K562 (cell line): ENCODE measurements at regions not wholly inside any gene's neighbourhood (a gene's known extent, or its start where the extent isn't known, plus 50 kb on each side); places are given as distances from the start of the nearest gene placed in this dataset.

Experiments used
- ATAC-seq: fragments of 200-7000 bp; cut with Tn5 transposase; 3 replicates; pipeline ENCODE4 v1.9.1; 2020; ENCODE audit warnings: moderate library complexity
- BruUV-seq: library from RNA; stranded (reverse); fragments of 400-500 nt; replicated peaks from 2 replicates; lab custom pipeline; 2021; lab: Mats Ljungman, UMichigan
- CTCF ChIA-PET: fragments of 300-600 bp; formaldehyde crosslinking; extraction: SDS; loops from one replicate; lab custom pipeline; 2021; ENCODE audit warnings: low intra/inter-chr PET ratio; lab: Yijun Ruan, JAX
- POLR2A ChIA-PET: fragments of 300-600, 350-650 bp; sonication (Branson Sonifier 250); formaldehyde crosslinking; extraction: SDS; loops from one replicate; lab custom pipeline; 2021; ENCODE audit warnings: antibody characterized with exemption, inconsistent platforms; lab: Yijun Ruan, JAX
- DNase-seq, 4 experiments: peaks; one replicate each; pipeline versions ENCODE4 v3.0.0 to v3.0.0-alpha.2; 2011 to 2018; ENCODE audit warnings: low spot score in 3 of 4, mixed read lengths in 3 of 4; ENCODE audit errors: extremely low read depth in 1 of 4
- FAIRE-seq: peaks from 2 replicates; lab custom pipeline; 2011; peaks lifted over from hg19 to GRCh38; lab: Jason Lieb, UNC
- H2AFZ ChIP-seq: 2 replicates; pipeline ENCODE4 v1.6.0; 2011; ENCODE audit warnings: low read depth, low read length, control low read depth, inconsistent platforms
- H3K27ac ChIP-seq: fragments of 200-600 bp; 3 replicates; pipeline ENCODE4 v1.8.0; 2011; ENCODE audit warnings: low read depth, mild to moderate bottlenecking, control low read depth, inconsistent platforms, low read length, moderate library complexity, mixed read lengths; ENCODE audit errors: extremely low read depth
- H3K27me3 ChIP-seq, 2 experiments: fragments of 300-600 bp in 1 of 2; 2 replicates in 1 of 2; 3 replicates in 1 of 2; pipeline versions ENCODE4 v1.6.0 to v1.8.0; 2011; ENCODE audit warnings: inconsistent platforms in 2 of 2, low read length in 2 of 2, mild to moderate bottlenecking in 1 of 2, mixed read lengths in 1 of 2, moderate library complexity in 1 of 2; ENCODE audit not compliant: control insufficient read depth in 2 of 2, insufficient read depth in 2 of 2
- H3K36me3 ChIP-seq: fragments of 300-600 bp; 3 replicates; pipeline ENCODE4 v1.8.0; 2011; ENCODE audit warnings: mild to moderate bottlenecking, low read length, inconsistent platforms; ENCODE audit not compliant: control insufficient read depth, insufficient read depth
- H3K4me1 ChIP-seq, 2 experiments: fragments of 200-600 bp in 1 of 2; replicated peaks in 1 of 2; 2 replicates in 1 of 2; 3 replicates in 1 of 2; pipeline versions ENCODE4 v1.5.1 to v1.8.0; 2011; ENCODE audit warnings: inconsistent platforms in 2 of 2, low read length in 2 of 2, mild to moderate bottlenecking in 1 of 2, mixed read lengths in 1 of 2, moderate library complexity in 1 of 2; ENCODE audit not compliant: control insufficient read depth in 2 of 2, insufficient read depth in 2 of 2
- H3K4me2 ChIP-seq: 2 replicates; pipeline ENCODE4 v1.6.1; 2011; ENCODE audit warnings: low read length, control low read depth, inconsistent platforms, mixed read lengths; ENCODE audit not compliant: insufficient read depth
- H3K4me3 ChIP-seq: fragments of 200-600 bp; sonication (generic), shearing (Covaris generic); 2 replicates; pipeline ENCODE4 v1.5.1; 2016; ENCODE audit warnings: control low read depth, inconsistent platforms
- H3K79me2 ChIP-seq: fragments of 200-600 bp; 3 replicates; pipeline ENCODE4 v1.8.0; 2011; ENCODE audit warnings: low read length, inconsistent platforms; ENCODE audit not compliant: control insufficient read depth, insufficient read depth
- H3K9ac ChIP-seq, 2 experiments: 2 replicates each; pipeline versions ENCODE4 v1.6.0 to v1.6.1; 2011; ENCODE audit warnings: low read depth in 2 of 2, low read length in 2 of 2, control low read depth in 1 of 2, inconsistent platforms in 1 of 2, mild to moderate bottlenecking in 1 of 2, mixed read lengths in 1 of 2; ENCODE audit not compliant: insufficient read depth in 1 of 2
- H3K9me1 ChIP-seq: one replicate; pipeline ENCODE4 v1.6.0; 2011; ENCODE audit warnings: inconsistent platforms, mild to moderate bottlenecking, low read length, moderate library complexity; ENCODE audit not compliant: control insufficient read depth, insufficient read depth
- H3K9me3 ChIP-seq: replicated peaks from 2 replicates; pipeline ENCODE4 v1.5.1; 2011; ENCODE audit warnings: low read depth, low read length, inconsistent platforms; ENCODE audit not compliant: control insufficient read depth, insufficient read depth
- H4K20me1 ChIP-seq: replicated peaks from 2 replicates; pipeline ENCODE4 v1.6.1; 2011; ENCODE audit warnings: low read length, inconsistent platforms, mixed read lengths; ENCODE audit not compliant: control insufficient read depth, insufficient read depth
- BMI1 ChIP-seq: fragments of 150-350 bp; IDR thresholded peaks from 2 replicates; pipeline ENCODE4 v1.6.1; 2014; ENCODE audit warnings: low read length
- FOXA1 ChIP-seq: fragments of 450-650 bp; IDR thresholded peaks from 2 replicates; pipeline ENCODE4 v1.6.1; 2016; ENCODE audit warnings: mild to moderate bottlenecking, borderline replicate concordance
- JUN ChIP-seq, 2 experiments: sonication (generic) in 1 of 2; formaldehyde crosslinking in 1 of 2; IDR thresholded peaks; 2 replicates each; pipeline versions ENCODE4 v1.6.1 to v1.8.0; 2012 to 2022; ENCODE audit warnings: borderline replicate concordance in 2 of 2, mild to moderate bottlenecking in 2 of 2, improper control_type of control experiment in 1 of 2, low read depth in 1 of 2, low read length in 1 of 2, missing genetic modification reagents in 1 of 2
- NCOA4 ChIP-seq: fragments of 450-650 bp; IDR thresholded peaks from 2 replicates; pipeline ENCODE4 v1.6.1; 2018; ENCODE audit warnings: mild to moderate bottlenecking; ENCODE audit not compliant: partially characterized antibody
- NRF1 ChIP-seq, 2 experiments: fragments of 450-650 bp; IDR thresholded peaks in 1 of 2; conservative IDR thresholded peaks in 1 of 2; 2 replicates each; pipeline ENCODE4 v1.6.1; 2014; ENCODE audit warnings: mild to moderate bottlenecking in 2 of 2
- PTTG1 ChIP-seq: fragments of 450-650 bp; IDR thresholded peaks from 2 replicates; pipeline ENCODE4 v1.6.1; 2016; ENCODE audit warnings: low read depth, mild to moderate bottlenecking, missing genetic modification characterization, missing compliant biosample characterization
- RNF2 ChIP-seq: sonication (generic); IDR thresholded peaks from 2 replicates; pipeline ENCODE4 v1.6.1; 2016
- SMARCB1 ChIP-seq: IDR thresholded peaks from 2 replicates; pipeline ENCODE4 v1.6.1; 2011; ENCODE audit warnings: improper control_type of control experiment, low read depth; ENCODE audit not compliant: insufficient read length
- TBL1XR1 ChIP-seq, 2 experiments: IDR thresholded peaks; 2 replicates each; pipeline ENCODE4 v1.6.1; 2012; ENCODE audit warnings: improper control_type of control experiment in 2 of 2, low read length in 2 of 2, mild to moderate bottlenecking in 1 of 2
- TEAD1 ChIP-seq, 2 experiments: fragments of 450-650 bp in 1 of 2; sonication (generic) in 1 of 2; formaldehyde crosslinking; IDR thresholded peaks; 2 replicates each; pipeline versions ENCODE4 v1.4.0 to v1.8.0; 2020 to 2022; ENCODE audit warnings: mild to moderate bottlenecking in 2 of 2, missing genetic modification reagents in 1 of 2
- ZC3H8 ChIP-seq: fragments of 450-650 bp; IDR thresholded peaks from 2 replicates; pipeline ENCODE4 v1.6.1; 2017
- ZNF133 ChIP-seq: fragments of 250-450 bp; sonication (Bioruptor Pico); IDR thresholded peaks from 2 replicates; pipeline ENCODE4 v1.4.0; 2020; ENCODE audit warnings: mild to moderate bottlenecking
- ZNF23 ChIP-seq: fragments of 250-450 bp; sonication (Bioruptor Pico); IDR thresholded peaks from 2 replicates; pipeline ENCODE4 v1.4.0; 2020; ENCODE audit warnings: mild to moderate bottlenecking
- ZNF41 ChIP-seq: fragments of 250-450 bp; sonication (Bioruptor Pico); conservative IDR thresholded peaks from 2 replicates; pipeline ENCODE4 v1.4.0; 2020; ENCODE audit warnings: mild to moderate bottlenecking
- in situ Hi-C: fragments of 300-500 bp; cut with MboI; formaldehyde crosslinking; loops from 4 replicates; pipeline ENCODE4 v1.15.0; 2018; ENCODE audit warnings: inconsistent platforms, mixed read lengths
- intact Hi-C: fragments of 100-400 bp; cut with micrococcal nuclease; formaldehyde crosslinking; loops from 2 replicates; pipeline ENCODE4 v1.14.2; 2022
- TF ChIP-seq, protein P1 (sequence below): fragments of 250-450 bp; sonication (Bioruptor Pico); IDR thresholded peaks from 2 replicates; pipeline ENCODE4 v1.5.0; 2021; ENCODE audit warnings: mild to moderate bottlenecking, moderate library complexity
- TF ChIP-seq, protein P2 (sequence below): fragments of 250-450 bp; sonication (Bioruptor Pico); IDR thresholded peaks from 2 replicates; pipeline ENCODE4 v1.4.0; 2020; ENCODE audit warnings: mild to moderate bottlenecking
- TF ChIP-seq, protein P3 (sequence below): fragments of 450-650 bp; IDR thresholded peaks from 2 replicates; pipeline ENCODE4 v1.7.1; 2018; ENCODE audit warnings: mild to moderate bottlenecking, low read depth; ENCODE audit not compliant: partially characterized antibody

GRCh38 chr3:144409319-144409718, 437.7 kb downstream of the DIPK2A start:
- Histone ChIP-seq H3K27me3 (no peaks in the 10 kb centered on the region), H3K27ac (no peak overlapping the region), H3K4me3 (no peak overlapping the region), H3K9me3 (0 out of 2 replicates have a peak, but pooled peaks cover 1% of the 10 kb centered on the region), H3K79me2 (no peaks in the 10 kb centered on the region), H3K9ac (no peak overlapping the region), H3K4me2 (no peak overlapping the region), H2AFZ (no peak overlapping the region), H4K20me1 (no peaks in the 10 kb centered on the region), H3K36me3 (no peaks in the 10 kb centered on the region), H3K4me1 (no peaks in the 10 kb centered on the region), H3K9me1 (no peaks in the 10 kb centered on the region)
- ATAC-seq (no peak), FAIRE-seq (no peak), DNase-seq (no peak)
- CTCF ChIA-PET: no interaction called here
- TF ChIP-seq ZNF41 (no peak), TEAD1 (CRISPR knock-in tag; IDR thresholded peaks at IDR 0.05) (no peak), NCOA4 (no peak), PTTG1 (no peak), NRF1 (conservative IDR thresholded peaks at IDR 0.05 in 1 of 2, IDR thresholded peaks at IDR 0.05 in 1 of 2) (no peak), FOXA1 (no peak), RNF2 (no peak), JUN (IDR thresholded peaks at IDR 0.05; ENCODE audit: borderline replicate concordance, low read depth, low read length) (no peak), JUN (CRISPR knock-in tag; IDR thresholded peaks at IDR 0.05; ENCODE audit: borderline replicate concordance) (no peak), ZNF133 (CRISPR knock-in tag) (no peak), SMARCB1 (no peak), ZC3H8 (no peak), BMI1 (no peak), TBL1XR1 (IDR thresholded peaks at IDR 0.05; ENCODE audit: low read length in 2 of 2) (no peak), ZNF23 (CRISPR knock-in tag) (no peak)
- TF ChIP-seq, protein P1, sequence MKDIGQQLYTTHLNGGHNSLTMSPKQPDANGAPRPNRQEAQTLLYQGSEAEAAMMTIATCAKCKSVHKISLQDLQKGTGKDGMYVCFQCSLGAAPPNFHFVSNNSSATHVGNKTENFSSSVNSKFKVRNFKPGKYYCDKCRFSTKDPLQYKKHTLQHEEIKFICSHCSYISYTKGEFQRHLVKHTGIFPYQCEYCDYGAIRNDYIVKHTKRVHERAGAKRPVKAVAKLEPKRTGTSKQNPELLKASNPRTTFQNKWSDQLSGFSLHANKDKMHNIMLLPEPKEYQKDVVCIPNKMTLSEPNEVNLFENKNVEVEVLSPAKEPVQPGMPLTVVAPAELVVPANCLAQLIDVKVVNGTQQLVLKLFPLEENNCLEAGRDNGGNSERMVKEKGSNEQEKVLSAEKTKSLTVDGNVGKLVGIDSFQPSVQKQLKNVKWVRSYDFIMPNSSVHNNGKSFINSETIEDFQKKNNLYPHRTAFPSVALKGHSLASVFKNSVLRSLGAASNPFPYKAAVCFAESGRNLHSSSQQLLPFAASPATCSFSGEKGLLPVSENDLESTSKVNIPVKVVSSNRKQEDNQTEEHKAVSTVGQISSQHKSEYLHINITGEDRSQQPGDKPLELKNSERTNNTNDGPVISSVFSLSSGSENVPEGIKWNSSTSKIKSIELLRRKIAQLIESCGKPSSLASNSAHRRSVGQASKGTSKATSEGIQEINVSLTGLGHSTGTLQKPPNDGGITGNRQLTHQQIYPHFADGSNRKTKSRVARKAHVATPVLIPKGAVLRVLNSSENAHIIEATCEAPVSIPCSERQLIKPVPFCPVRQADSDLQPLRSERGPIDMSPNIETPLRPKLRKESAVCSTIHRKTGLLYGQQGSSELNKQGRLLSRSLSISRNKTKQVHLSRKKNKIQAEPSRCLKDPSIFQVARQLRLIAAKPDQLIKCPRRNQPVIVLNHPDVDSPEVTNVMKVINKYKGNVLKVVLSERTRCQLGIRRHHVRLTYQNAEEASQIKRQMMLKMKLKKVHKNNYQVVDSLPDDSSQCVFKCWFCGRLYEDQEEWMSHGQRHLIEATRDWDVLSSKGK: no peak
- TF ChIP-seq, protein P2, sequence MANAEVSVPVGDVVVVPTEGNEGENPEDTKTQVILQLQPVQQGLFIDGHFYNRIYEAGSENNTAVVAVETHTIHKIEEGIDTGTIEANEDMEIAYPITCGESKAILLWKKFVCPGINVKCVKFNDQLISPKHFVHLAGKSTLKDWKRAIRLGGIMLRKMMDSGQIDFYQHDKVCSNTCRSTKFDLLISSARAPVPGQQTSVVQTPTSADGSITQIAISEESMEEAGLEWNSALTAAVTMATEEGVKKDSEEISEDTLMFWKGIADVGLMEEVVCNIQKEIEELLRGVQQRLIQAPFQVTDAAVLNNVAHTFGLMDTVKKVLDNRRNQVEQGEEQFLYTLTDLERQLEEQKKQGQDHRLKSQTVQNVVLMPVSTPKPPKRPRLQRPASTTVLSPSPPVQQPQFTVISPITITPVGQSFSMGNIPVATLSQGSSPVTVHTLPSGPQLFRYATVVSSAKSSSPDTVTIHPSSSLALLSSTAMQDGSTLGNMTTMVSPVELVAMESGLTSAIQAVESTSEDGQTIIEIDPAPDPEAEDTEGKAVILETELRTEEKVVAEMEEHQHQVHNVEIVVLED (CRISPR knock-in tag): no peak
- TF ChIP-seq, protein P3, sequence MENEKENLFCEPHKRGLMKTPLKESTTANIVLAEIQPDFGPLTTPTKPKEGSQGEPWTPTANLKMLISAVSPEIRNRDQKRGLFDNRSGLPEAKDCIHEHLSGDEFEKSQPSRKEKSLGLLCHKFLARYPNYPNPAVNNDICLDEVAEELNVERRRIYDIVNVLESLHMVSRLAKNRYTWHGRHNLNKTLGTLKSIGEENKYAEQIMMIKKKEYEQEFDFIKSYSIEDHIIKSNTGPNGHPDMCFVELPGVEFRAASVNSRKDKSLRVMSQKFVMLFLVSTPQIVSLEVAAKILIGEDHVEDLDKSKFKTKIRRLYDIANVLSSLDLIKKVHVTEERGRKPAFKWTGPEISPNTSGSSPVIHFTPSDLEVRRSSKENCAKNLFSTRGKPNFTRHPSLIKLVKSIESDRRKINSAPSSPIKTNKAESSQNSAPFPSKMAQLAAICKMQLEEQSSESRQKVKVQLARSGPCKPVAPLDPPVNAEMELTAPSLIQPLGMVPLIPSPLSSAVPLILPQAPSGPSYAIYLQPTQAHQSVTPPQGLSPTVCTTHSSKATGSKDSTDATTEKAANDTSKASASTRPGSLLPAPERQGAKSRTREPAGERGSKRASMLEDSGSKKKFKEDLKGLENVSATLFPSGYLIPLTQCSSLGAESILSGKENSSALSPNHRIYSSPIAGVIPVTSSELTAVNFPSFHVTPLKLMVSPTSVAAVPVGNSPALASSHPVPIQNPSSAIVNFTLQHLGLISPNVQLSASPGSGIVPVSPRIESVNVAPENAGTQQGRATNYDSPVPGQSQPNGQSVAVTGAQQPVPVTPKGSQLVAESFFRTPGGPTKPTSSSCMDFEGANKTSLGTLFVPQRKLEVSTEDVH: no peak
- no TSS peak for BruUV-seq
- intact Hi-C loops: no loop called here
- in situ Hi-C loops: no loop called here
- POLR2A ChIA-PET: no interaction called here
